ENCODE measurements at regions not wholly inside any gene's neighbourhood (a gene's known extent, or its start where the extent isn't known, plus 50 kb on each side); places are given as distances from the start of the nearest gene placed in this dataset.

GRCh38 chr5:113652161-113652560 lies 138.7 kb downstream of the YTHDC2 start (continued):
- TF ChIP-seq JUND (IDR thresholded peaks at IDR 0.05; ENCODE audit: borderline replicate concordance, low read depth, low read length) (peak; percentile 57), JUND (tag; IDR thresholded peaks at IDR 0.05; ENCODE audit: borderline replicate concordance, low read depth, low read length) (peak; percentile 54; the same call in 1 of the 3 replicates), ZNF280A (IDR thresholded peaks at IDR 0.05; ENCODE audit: low read depth, partially characterized antibody) (no peak), BCLAF1 (IDR thresholded peaks at IDR 0.05; ENCODE audit: borderline replicate concordance in 1 of 2, control insufficient read depth in 1 of 2, low read depth in 2 of 2, low read length in 1 of 2) (no peak), ZNF551 (CRISPR knock-in tag; IDR thresholded peaks at IDR 0.05) (no peak), POLR2AphosphoS5 (IDR thresholded peaks at IDR 0.05; ENCODE audit: control insufficient read depth, insufficient read depth, low read depth, low read length) (0 out of 2 replicates have a peak, but pooled peaks have one; percentile 36), ZBTB49 (CRISPR knock-in tag; IDR thresholded peaks at IDR 0.05; ENCODE audit: borderline replicate concordance) (no peak), SMARCA4 (IDR thresholded peaks at IDR 0.05) (0 out of 2 replicates have a peak, but pooled peaks have one; percentile 40), MAFK (IDR thresholded peaks at IDR 0.05; ENCODE audit: low read length) (no peak), ZNF436 (CRISPR knock-in tag; IDR thresholded peaks at IDR 0.05) (no peak), MCM3 (IDR thresholded peaks at IDR 0.05) (no peak), ZKSCAN1 (IDR thresholded peaks at IDR 0.05; ENCODE audit: low read depth, low read length) (no peak), THRAP3 (IDR thresholded peaks at IDR 0.05; ENCODE audit: borderline replicate concordance) (no peak), CHCHD3 (CRISPR knock-in tag; IDR thresholded peaks at IDR 0.05) (no peak), LARP7 (IDR thresholded peaks at IDR 0.05) (no peak), DEAF1 (CRISPR knock-in tag; IDR thresholded peaks at IDR 0.05) (no peak), STAG1 (CRISPR knock-in tag; IDR thresholded peaks at IDR 0.05; ENCODE audit: borderline replicate concordance) (no peak)
